ENCODE measurements at regions not wholly inside any gene's neighbourhood (a gene's known extent, or its start where the extent isn't known, plus 50 kb on each side); places are given as distances from the start of the nearest gene placed in this dataset.
"Not testable (repeated sequence)": the region's sequence is repeated elsewhere in the genome, so short reads cannot be mapped to it uniquely, and the experiment has no call there.

- no peak for DNase-seq
Measured at GRCh38 chr3:22612927-22613326, 590.2 kb upstream of the UBE2E2 start.

DNA sequence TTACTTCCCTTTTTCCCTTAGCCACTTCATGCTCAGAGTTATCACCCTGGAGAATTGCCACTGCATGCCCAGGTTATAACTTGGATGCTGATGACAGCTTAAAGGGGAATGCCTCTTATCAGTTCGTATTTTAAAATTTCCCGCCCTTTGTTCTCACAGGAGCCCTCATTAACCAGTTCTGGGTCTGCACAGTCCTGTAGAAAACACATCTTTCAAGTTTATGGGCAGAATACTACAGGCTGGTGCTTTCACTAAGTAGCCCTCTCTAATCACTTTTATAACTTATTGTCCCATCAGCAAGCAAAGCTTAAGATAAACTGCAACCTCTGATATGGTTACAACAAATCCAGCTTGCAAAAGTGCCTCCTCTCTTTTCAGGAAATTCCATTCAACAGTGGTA, 587.3 kb upstream of the UBE2E2 start:
- no peak for DNase-seq

DNA sequence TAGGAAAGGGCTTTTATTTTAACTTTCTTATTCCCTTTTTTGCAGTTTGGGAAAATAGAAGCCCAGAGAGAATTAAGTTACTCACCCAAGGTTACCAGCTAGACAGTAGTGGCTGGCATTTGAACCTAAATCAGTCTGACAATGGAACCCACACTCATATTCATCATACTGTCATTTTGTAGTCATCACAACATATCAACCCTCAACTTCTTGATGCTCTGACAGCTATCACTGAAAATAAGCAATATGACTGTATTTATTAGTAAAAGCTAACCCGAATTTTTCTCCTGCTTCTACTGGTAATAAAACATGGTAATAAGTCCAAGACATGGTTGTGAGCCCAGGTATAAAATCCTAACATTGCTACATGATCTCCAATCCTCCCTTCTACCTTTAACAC, 585.8 kb upstream of the UBE2E2 start:
- DNase-seq, result no peak

DNA sequence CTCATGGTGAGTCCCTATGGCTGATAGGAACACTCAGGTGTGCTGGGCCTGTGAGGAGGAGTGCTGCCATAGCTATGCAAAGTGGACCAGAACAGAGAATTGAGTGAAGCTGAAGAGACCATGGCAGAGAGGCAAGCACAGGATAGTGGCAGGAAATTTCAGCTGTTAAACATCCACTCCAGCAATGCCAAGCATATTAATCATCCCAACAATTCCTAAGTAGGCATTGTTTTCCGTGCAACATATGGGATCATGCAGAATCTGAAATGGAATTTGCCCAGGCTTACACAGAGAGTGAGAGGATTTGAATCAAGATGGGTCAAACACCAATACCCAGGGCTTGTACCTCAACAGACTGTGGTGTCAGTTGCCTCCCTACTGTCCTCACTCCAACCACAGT, 582.6 kb upstream of the UBE2E2 start:
- peak in 1 of 2 experiments; percentile 36 for DNase-seq

GRCh38 chr3:22621205-22621809, 581.8 kb upstream of the UBE2E2 start:
- no peak for DNase-seq

DNA sequence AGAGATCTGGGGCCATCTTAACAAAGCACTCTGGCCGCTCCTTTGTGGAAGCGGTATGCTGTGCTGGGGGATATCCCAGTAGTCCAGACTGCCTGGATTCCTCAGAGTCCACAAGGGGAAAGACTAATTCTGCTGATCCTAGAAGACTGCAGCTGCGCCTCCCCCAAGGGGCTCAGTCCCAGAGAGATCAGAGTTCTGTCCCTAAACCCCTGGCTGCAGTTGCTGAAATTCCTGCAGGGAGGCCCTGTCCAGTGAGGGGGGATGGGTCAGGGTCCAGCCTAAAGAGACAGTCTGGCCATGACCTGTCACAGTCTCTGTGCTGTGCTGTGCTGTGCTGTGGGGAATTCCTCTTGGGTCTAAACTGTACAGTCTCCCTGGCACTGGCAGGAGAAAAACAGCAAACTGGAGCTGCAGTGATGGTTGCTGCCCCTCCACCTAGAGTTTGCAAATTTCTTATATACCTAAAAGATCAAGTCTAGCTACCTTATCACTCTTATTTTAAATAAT, 575.1 kb upstream of the UBE2E2 start:
- DNase-seq, result no peak

DNA sequence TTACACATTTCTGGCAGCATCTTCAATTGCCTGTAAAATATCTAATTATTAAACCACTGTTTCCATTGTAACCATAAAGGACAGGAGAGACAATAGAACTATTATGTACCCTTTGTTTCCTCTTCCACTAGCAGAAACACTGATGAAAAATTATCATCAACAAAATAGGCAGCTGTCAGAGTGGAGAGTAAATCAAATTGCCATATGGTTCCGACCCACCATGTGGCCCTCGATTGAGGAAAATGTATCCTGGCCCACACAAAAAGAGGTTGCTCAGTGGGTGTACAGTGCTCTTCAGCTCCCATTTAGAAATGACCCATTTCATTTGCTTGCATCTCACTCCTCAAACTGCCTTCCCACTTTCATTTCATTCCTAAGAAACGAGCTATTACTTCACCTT, 570.6 kb upstream of the UBE2E2 start:
- no peak for DNase-seq

DNA sequence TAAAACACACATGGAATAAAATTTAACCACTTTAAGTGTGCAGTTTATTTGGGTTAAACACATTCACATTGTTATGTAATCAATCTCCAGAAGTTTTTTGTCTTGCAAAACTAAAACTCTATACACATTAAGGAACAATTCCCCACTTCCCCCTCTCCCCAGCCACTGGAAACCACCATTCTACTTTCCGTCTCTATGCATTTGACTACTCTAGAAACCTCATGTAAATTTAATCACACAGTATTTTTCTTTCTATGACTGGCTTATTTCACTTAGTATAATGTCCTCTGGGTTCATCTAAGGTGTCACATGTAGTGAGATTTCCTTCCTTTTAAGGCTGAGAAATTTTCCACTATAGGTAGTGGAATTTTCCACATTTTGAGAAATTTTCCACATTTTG, 568.7 kb upstream of the UBE2E2 start:
- no peak for DNase-seq

DNA sequence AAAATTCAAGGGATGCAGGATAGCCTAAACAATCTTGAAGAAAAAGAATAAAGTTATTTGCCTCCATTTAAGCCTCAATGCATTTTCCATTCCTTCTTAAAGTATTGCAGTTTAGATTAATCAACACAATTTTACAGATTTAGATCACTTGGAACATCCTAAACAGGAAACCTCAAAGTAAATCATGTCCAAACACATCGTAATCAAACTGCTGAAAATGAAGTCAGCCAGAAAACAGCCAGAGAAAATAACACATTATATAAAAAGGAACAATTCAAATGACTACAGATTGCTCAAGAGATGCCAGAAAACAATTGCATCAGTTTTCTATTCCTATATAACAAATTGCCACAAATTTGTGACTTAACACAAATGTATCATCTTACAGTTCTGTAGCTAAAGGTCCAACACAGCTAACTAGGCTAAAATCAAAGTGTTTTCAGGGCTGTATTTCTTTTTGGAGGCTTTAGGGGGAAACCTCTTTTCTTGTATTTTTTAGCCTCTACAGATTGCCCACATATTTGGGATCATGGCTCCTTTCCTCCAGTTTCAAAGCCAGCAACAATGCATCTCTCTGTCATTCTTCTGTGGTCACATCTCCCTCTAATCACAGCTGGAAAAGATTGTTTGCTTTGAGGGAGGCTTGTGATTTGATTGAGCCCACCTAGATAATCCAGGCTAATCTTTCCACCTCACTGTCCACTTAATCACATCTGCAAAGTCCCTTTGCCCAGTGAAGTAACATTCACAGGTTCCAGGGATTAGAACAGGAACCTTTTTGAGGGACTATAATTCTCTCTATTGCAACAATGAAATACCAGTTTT, 543.3 kb upstream of the UBE2E2 start:
- no peak for DNase-seq

DNA sequence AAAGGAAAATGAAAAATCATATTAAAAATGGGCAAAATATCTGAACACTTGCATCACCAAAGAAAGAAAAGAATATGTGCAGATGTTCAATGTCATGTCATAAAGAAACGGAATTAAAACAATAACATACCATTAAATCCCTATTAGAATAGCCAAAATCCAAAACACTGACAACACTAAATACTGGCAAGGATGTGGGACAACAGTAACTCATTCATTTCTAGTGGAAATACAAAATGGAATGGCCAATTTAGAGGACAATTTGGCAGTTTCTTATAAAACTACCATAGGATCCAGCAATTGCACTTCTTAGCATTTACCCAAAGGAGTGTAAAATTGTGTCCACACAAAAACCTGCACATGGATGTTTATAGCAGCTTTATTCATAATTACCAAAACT, 542.5 kb upstream of the UBE2E2 start:
- DNase-seq, result no peak

- DNase-seq, result no peak
Measured at GRCh38 chr3:22661121-22661700, 541.9 kb upstream of the UBE2E2 start.

DNA sequence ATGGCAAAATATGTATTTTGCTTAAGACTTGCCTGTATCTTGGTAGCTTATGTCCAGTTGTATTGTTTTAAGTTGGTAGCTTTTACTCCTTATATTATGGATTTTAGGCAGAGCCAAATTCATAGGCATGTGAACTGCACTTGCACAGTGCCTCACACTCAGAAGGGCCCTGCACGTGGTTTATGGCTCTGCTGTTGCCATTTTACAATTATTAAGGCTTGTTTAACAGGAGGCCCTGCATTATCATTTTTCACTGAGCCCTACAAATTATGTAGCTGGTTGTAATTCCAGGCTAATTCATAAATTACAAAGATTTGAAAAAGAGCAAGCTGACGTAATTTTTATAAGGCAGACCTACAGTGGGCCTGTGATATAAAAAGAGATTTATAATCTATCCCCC, 537.6 kb upstream of the UBE2E2 start:
- no peak for DNase-seq

DNA sequence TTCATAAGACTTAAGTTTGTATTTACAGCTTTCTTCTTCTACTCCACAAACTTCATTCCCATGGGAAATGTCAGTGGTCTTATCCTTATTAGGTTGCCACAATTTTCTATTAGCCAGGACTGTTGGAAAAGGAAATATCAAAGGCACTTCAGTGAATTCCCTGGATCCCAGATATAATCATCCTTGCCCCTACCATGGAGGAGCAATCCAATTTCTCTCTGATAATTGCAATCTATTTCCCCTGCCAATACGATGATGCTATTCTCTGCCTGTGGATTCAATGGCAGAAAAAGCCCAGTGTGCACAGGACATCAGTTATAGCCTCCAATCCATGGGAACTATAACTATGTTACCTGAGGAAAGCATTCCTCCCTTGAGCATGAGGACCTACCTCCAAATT, 536.4 kb upstream of the UBE2E2 start:
- DNase-seq, result no peak

DNA sequence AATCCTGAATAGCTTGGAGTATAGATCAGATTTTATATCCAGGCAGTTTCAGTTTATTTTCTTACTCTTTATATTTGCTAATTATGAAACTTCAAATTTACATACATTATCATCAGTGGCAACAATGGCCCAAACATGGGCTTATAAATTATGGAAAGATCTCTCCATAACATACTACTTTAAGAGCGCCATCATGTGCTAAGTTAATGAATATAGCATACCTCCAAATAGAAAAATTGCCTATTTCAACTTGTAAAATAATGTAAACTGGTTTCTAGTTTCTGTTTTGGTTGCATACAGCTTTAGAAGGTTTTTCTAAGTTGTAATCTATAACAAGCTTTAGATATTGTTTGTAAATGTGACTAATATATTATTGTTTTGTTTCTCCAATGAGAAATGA, 531.3 kb upstream of the UBE2E2 start:
- DNase-seq, result no peak

GRCh38 chr3:22684739-22685138, 518.4 kb upstream of the UBE2E2 start:
- no peak for DNase-seq

- DNase-seq, result peak; percentile 7 to 34
Measured at GRCh38 chr3:22685597-22685996, 517.5 kb upstream of the UBE2E2 start.

- DNase-seq, result no peak
Measured at GRCh38 chr3:22691407-22691806, 511.7 kb upstream of the UBE2E2 start.

DNA sequence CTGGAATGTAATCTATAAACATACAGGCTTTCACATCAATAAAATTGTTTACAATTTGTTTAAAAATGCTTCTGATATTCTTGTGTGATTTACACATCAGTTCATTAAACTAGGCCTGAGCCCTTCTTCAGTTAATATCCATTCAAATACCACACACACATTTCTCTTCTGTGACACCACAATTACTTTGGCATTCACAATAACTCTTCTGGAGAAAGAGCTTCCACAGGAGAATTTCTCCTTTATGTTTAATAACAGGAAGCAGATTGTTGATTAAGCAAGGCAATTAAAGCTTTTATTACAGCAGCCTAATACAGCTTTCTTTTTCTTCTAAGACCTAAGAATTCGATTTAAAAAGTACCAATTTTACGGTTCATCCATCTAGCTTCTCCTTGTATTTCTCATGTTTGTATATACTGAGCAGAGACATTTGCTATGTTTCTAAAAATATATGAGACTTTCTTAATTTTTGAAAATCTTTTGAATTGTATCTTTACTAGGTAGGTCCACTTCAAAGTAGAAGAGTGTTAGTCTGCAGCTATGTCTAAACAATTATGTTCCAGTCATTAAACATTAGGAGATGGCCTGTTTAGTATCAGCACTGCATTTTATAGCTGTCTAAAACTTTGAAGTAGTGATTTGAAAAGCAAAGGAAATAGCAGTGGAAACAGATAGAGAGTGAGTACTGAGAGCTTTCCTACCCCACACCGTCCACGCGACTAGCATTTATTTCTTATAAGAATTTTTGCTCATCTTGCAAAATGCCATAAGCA, 511.1 kb upstream of the UBE2E2 start:
- no peak for DNase-seq

GRCh38 chr3:22700876-22701275, 502.3 kb upstream of the UBE2E2 start:
- DNase-seq, result no peak

- DNase-seq, result no peak
Measured at GRCh38 chr3:22704166-22704565, 499.0 kb upstream of the UBE2E2 start.

DNA sequence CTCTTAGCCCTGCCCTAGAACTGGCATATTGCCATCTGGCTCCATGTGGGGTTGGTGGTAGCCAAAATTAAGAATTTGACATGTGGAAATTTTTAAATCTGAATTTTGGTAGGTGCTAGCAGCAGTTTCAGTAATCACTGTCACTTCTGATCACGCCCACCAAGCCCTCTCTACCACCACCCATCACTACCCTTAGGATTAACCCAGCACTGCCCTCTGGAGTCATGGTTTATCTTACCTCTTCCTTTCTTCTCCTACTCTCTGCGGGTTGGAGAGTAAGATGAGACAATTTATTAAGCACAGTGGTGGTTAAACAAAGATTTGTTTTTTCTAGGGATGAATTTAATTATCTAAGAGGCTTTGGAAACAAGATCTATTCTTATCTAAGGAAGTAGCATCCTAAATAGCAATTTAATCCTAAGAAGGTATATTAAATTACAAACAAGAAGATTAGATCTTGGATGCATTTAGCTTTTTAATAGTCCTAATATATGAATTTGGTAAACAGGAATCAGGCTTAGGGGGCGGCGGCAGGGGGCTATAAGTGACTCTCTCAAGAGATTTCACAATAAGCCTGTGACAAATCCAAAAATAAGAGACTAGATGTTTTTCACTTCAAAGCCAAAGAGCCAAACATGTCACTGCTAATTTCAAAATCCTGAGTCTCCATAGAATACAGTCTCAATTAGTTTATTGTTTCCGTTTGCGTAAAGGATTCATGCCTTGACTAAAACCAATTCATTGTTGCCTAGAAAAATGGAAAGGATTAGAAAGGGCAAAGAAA, 498.4 kb upstream of the UBE2E2 start:
- DNase-seq, result peak in 1 of 2 experiments; percentile 39

- not testable (repeated sequence) for DNase-seq
Measured at GRCh38 chr3:22706922-22707321, 496.2 kb upstream of the UBE2E2 start.

- no peak for DNase-seq
Measured at GRCh38 chr3:22713936-22714335, 489.2 kb upstream of the UBE2E2 start.

Data from NCI-H524 (cell line).